GM12892 (cell line): ENCODE measurements at regions not wholly inside any gene's neighbourhood (a gene's known extent, or its start where the extent isn't known, plus 50 kb on each side); places are given as distances from the start of the nearest gene placed in this dataset.

ENCODE experiments used
- DNase-seq: peaks from one replicate; pipeline ENCODE4 v3.0.0; 2011; ENCODE audit not compliant: insufficient read length
- FAIRE-seq: peaks from 2 replicates; lab custom pipeline; 2011; peaks lifted over from hg19 to GRCh38; lab: Jason Lieb, UNC
- POLR2A ChIP-seq: IDR thresholded peaks from 2 replicates; pipeline ENCODE4 v1.6.1; 2011; ENCODE audit warnings: low read depth, low read length, control low read depth
- POLR2AphosphoS5 ChIP-seq: IDR thresholded peaks from 2 replicates; pipeline ENCODE4 v1.6.1; 2011; ENCODE audit warnings: low read depth, low read length, control low read depth
- TAF1 ChIP-seq: IDR thresholded peaks from 2 replicates; pipeline ENCODE4 v1.6.1; 2011; ENCODE audit warnings: low read depth, mild to moderate bottlenecking, control low read depth, low read length, borderline replicate concordance

DNA sequence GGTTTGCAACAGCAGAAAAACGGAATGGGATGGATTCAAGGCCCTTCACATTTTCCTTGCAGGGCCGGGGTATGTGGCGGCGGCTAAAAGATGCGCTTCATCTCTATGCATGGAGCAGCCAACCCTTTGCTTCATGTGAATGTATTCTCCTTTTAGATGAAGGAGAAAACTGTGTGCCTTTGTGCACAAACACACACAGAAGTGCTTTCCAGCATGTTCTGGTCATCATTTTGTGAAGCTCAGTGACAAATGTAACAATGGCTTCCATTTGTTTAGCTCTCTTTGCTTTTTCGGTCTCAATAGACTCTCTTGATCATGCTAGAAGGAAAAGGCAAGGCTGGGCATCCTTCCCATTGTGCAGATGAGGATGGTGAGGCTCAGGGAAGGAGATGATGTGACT lies 161.7 kb upstream of the MKI67 start:
- TF ChIP-seq TAF1 (no peak), POLR2AphosphoS5 (no peak), POLR2A (no peak)
- FAIRE-seq (no peak), DNase-seq (no peak)

DNA sequence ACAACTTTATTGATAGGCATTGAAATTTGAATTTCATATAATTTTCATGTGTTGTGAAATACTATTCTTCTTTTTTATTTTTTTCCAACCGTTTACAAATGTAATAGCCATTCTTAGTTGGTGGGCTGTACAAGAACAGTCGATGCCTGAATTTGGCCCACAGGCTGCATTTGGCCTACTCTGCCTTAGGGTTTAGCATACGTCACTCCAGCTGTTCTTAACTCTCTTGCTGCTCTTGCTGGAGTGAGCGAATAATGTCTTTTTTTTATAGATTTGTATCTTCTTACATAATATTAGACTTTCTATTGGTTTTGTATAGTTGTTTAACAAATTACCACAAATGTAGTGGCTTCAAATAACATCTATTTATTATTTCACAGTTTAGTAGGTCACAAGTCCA lies 163.4 kb upstream of the MKI67 start:
- DNase-seq = no peak
- no peak for FAIRE-seq

GRCh38 chr10:128295003-128295402 lies 168.8 kb upstream of the MKI67 start:
- DNase-seq = no peak
- no peak for FAIRE-seq
- TF ChIP-seq POLR2AphosphoS5 = no peak
- no peak for TF ChIP-seq POLR2A
- no peak for TF ChIP-seq TAF1

More for the DNA sequence above, 163.4 kb upstream of the MKI67 start:
- no peak for TF ChIP-seq TAF1
- no peak for TF ChIP-seq POLR2A
- TF ChIP-seq POLR2AphosphoS5 = no peak

- DNase-seq = no peak
- FAIRE-seq = no peak
- no peak for TF ChIP-seq POLR2AphosphoS5
- no peak for TF ChIP-seq TAF1
- no peak for TF ChIP-seq POLR2A
Observed at GRCh38 chr10:128296253-128297007, 170.2 kb upstream of the MKI67 start.

GRCh38 chr10:128297709-128298378 lies 171.6 kb upstream of the MKI67 start:
- DNase-seq = no peak
- no peak for FAIRE-seq

GRCh38 chr10:128298587-128298986 lies 172.4 kb upstream of the MKI67 start:
- TF ChIP-seq POLR2A (no peak), POLR2AphosphoS5 (no peak), TAF1 (no peak)
- DNase-seq = no peak
- FAIRE-seq = no peak

More at GRCh38 chr10:128297709-128298378, 171.6 kb upstream of the MKI67 start:
- no peak for TF ChIP-seq POLR2AphosphoS5
- TF ChIP-seq TAF1 = no peak
- no peak for TF ChIP-seq POLR2A

GRCh38 chr10:128300290-128300824 lies 174.1 kb upstream of the MKI67 start:
- no peak for TF ChIP-seq POLR2AphosphoS5
- TF ChIP-seq POLR2A = no peak
- TF ChIP-seq TAF1 = no peak
- DNase-seq (no peak), FAIRE-seq (no peak)

DNA sequence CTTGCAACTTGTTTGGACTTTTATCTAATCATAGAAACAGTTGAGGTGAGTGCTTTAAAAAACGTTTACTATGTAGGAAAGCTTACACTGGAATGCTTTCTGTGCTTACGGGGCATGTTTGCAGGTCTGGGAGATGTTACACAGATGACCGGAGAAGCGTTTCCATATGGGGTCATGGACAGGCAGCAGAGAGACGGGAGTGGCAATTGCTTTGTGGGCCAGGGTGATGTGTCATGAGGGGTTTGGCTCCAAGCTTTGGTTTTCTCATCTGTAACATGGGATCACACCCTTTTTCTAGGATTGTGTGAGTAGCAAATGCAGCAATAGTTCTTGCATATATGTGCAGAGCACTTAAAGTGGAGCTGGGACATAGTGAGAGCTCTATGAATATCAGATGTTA lies 174.8 kb upstream of the MKI67 start:
- no peak for TF ChIP-seq POLR2A
- no peak for TF ChIP-seq TAF1
- no peak for TF ChIP-seq POLR2AphosphoS5
- DNase-seq (no peak), FAIRE-seq (no peak)

DNA sequence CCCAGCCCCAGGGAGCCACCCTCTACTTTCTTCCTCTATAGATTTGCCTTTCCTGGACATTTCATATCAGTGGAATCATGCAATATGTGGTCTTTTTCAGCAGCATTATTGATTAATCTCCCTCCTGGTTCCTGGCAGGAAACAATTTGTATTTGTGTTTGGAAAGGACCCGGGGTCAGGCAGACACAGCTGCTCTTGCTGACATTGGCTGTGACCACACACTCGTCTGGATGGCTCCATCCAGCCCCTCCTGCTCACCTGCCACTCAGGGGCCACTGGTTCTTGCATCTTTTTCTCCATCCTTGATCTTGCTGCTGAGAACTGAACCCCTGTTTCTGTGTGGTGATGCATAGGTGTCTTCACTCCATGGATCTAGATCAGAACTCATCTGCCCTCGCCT lies 176.6 kb upstream of the MKI67 start:
- TF ChIP-seq POLR2A (no peak), POLR2AphosphoS5 (no peak), TAF1 (no peak)
- DNase-seq = no peak
- FAIRE-seq = no peak

- FAIRE-seq (no peak), DNase-seq (no peak)
- TF ChIP-seq TAF1 = no peak
Observed at GRCh38 chr10:128304271-128304670, 178.0 kb upstream of the MKI67 start.

DNA sequence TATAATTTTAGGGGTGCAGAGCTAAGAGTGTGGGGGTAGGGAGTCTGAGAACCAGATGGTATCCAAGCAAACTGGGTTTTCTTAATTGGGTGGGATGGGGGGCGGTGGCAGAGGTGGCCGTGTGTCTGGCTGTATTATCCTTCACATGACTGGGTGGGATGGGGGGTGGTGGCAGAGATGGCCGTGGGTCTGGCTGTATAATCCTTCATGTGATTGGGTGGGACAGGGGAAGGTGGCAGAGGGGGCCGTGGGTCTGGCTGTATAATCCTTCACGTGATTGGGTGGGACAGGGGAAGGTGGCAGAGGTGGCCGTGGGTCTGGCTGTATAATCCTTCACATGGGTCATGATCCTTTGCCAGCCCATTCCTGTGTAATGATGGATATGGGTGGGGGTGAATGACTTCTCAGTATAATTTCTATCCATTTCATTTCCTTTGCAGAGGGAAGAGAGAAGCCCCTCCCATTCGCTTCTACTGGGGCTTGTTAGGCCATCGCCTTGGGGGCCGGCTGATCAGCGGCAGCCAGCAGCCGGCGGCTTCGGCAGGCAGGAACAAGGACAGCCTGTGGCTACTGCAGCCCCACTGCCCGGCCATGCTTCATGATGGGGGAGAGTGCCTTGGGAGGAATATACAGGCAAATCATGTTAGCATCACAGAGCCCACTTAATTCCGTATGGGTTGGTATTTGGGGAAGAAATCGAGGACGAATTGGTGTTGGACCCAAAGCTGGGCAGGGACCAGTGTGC lies 179.6 kb upstream of the MKI67 start:
- DNase-seq = no peak
- no peak for FAIRE-seq
- TF ChIP-seq POLR2A (no peak), TAF1 (no peak), POLR2AphosphoS5 (no peak)

GRCh38 chr10:128306535-128306934 lies 180.3 kb upstream of the MKI67 start:
- FAIRE-seq (no peak), DNase-seq (no peak)
- TF ChIP-seq TAF1 (no peak), POLR2A (no peak), POLR2AphosphoS5 (no peak)
